ENCODE measurements at regions not wholly inside any gene's neighbourhood (a gene's known extent, or its start where the extent isn't known, plus 50 kb on each side); places are given as distances from the start of the nearest gene placed in this dataset.

GRCh38 chr2:18889565-18890332 is 300.4 kb upstream of the NT5C1B start:
- H3K36me3 ChIP-seq (ENCODE audit: insufficient read depth, low read length): no peaks in the 10 kb centered on the region
- no peak overlapping the region for H2AFZ ChIP-seq (ENCODE audit: low read depth, low read length)
- no peaks in the 10 kb centered on the region for H3K27me3 ChIP-seq (ENCODE audit: insufficient read depth, low read length, poor library complexity)
- ATAC-seq (ENCODE audit: insufficient read depth, low read depth) (no peak), DNase-seq (no peak)
- no peak overlapping the region for H3K27ac ChIP-seq (ENCODE audit: low read length)
- no peaks in the 10 kb centered on the region for H3K4me1 ChIP-seq (ENCODE audit: insufficient read depth, low read length)
- no peaks in the 10 kb centered on the region for H3K9me3 ChIP-seq (ENCODE audit: insufficient read depth, low read length, severe bottlenecking)
- TF ChIP-seq EZH2 (IDR thresholded peaks at IDR 0.05; ENCODE audit: borderline replicate concordance, low read depth, low read length, severe bottlenecking) (no peak), CTCF (IDR thresholded peaks at IDR 0.05; ENCODE audit: borderline replicate concordance, extremely low read depth, low read length, poor library complexity, severe bottlenecking) (no peak)
- H4K20me1 ChIP-seq (ENCODE audit: insufficient read depth, low read length): no peaks in the 10 kb centered on the region
- no peaks in the 10 kb centered on the region for H3K79me2 ChIP-seq (ENCODE audit: insufficient read depth, low read length)
- H3K9ac ChIP-seq (ENCODE audit: low read depth, low read length): no peak overlapping the region
- no peak overlapping the region for H3K4me3 ChIP-seq (ENCODE audit: low read depth in 1 of 2, low read length in 2 of 2)
- H3K4me2 ChIP-seq (ENCODE audit: insufficient read depth, low read length): no peak overlapping the region

DNA sequence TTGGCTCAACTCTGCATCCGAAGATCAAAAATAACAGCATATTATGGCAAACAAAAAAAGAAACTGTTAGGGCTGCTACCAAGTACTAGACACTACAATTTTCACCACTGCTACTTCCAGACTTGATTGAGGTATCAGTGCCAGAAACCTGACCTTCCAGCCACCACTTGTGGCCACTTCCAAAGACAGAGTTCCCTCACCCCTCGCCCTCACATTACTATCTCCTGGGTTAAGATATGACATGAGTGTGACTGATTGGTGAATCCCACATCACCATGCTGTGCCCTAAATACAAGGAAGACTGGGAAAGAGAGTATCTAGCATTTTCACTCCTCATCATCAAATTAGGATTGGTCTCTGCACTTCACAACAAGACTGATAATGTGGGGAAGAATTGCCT is 296.1 kb upstream of the NT5C1B start:
- TF ChIP-seq EZH2 (IDR thresholded peaks at IDR 0.05; ENCODE audit: borderline replicate concordance, low read depth, low read length, severe bottlenecking) (no peak), CTCF (IDR thresholded peaks at IDR 0.05; ENCODE audit: borderline replicate concordance, extremely low read depth, low read length, poor library complexity, severe bottlenecking) (no peak)
- Histone ChIP-seq H4K20me1 (ENCODE audit: insufficient read depth, low read length) (no peaks in the 10 kb centered on the region), H3K9ac (ENCODE audit: low read depth, low read length) (no peak overlapping the region), H3K4me1 (ENCODE audit: insufficient read depth, low read length) (no peaks in the 10 kb centered on the region), H3K4me2 (ENCODE audit: insufficient read depth, low read length) (no peak overlapping the region), H3K27me3 (ENCODE audit: insufficient read depth, low read length, poor library complexity) (no peaks in the 10 kb centered on the region), H3K36me3 (ENCODE audit: insufficient read depth, low read length) (no peaks in the 10 kb centered on the region), H3K9me3 (ENCODE audit: insufficient read depth, low read length, severe bottlenecking) (no peaks in the 10 kb centered on the region), H3K27ac (ENCODE audit: low read length) (no peak overlapping the region), H3K79me2 (ENCODE audit: insufficient read depth, low read length) (no peaks in the 10 kb centered on the region), H2AFZ (ENCODE audit: low read depth, low read length) (no peak overlapping the region), H3K4me3 (ENCODE audit: low read depth in 1 of 2, low read length in 2 of 2) (no peak overlapping the region)
- ATAC-seq (ENCODE audit: insufficient read depth, low read depth): no peak
- no peak for DNase-seq

GRCh38 chr2:18883616-18884456 is 294.5 kb upstream of the NT5C1B start:
- Histone ChIP-seq H3K79me2 (ENCODE audit: insufficient read depth, low read length) (no peaks in the 10 kb centered on the region), H3K9me3 (ENCODE audit: insufficient read depth, low read length, severe bottlenecking) (no peaks in the 10 kb centered on the region), H3K36me3 (ENCODE audit: insufficient read depth, low read length) (no peaks in the 10 kb centered on the region), H3K27ac (ENCODE audit: low read length) (no peak overlapping the region), H4K20me1 (ENCODE audit: insufficient read depth, low read length) (no peaks in the 10 kb centered on the region), H3K4me2 (ENCODE audit: insufficient read depth, low read length) (no peak overlapping the region), H3K4me3 (ENCODE audit: low read depth in 1 of 2, low read length in 2 of 2) (no peak overlapping the region), H3K4me1 (ENCODE audit: insufficient read depth, low read length) (no peaks in the 10 kb centered on the region), H3K9ac (ENCODE audit: low read depth, low read length) (no peak overlapping the region), H2AFZ (ENCODE audit: low read depth, low read length) (no peak overlapping the region), H3K27me3 (ENCODE audit: insufficient read depth, low read length, poor library complexity) (no peaks in the 10 kb centered on the region)
- TF ChIP-seq EZH2 (IDR thresholded peaks at IDR 0.05; ENCODE audit: borderline replicate concordance, low read depth, low read length, severe bottlenecking): no peak
- TF ChIP-seq CTCF (IDR thresholded peaks at IDR 0.05; ENCODE audit: borderline replicate concordance, extremely low read depth, low read length, poor library complexity, severe bottlenecking): peak; percentile 32
- no peak; the same call in 2 of the 3 replicates for ATAC-seq (ENCODE audit: insufficient read depth, low read depth)
- DNase-seq: no peak
